Keratinocyte (primary cell): ENCODE measurements at regions not wholly inside any gene's neighbourhood (a gene's known extent, or its start where the extent isn't known, plus 50 kb on each side); places are given as distances from the start of the nearest gene placed in this dataset.

Experiments
- DNase-seq: peaks from one replicate; pipeline ENCODE4 v3.0.0-alpha.2; 2011; ENCODE audit warnings: low read depth, missing footprints, low spot score
- FAIRE-seq: peaks from 2 replicates; lab custom pipeline; 2011; peaks lifted over from hg19 to GRCh38; lab: Jason Lieb, UNC
- H2AFZ ChIP-seq: 2 replicates; pipeline ENCODE4 v1.6.0; 2012; ENCODE audit warnings: low read length, control low read depth, inconsistent platforms; ENCODE audit not compliant: control insufficient read depth
- H3K27ac ChIP-seq: 2 replicates; pipeline ENCODE4 v1.5.1; 2011; ENCODE audit warnings: low read length; ENCODE audit not compliant: control insufficient read depth, insufficient read depth
- H3K27me3 ChIP-seq: 3 replicates; pipeline ENCODE4 v1.6.0; 2011; ENCODE audit warnings: low read length; ENCODE audit not compliant: control insufficient read depth, insufficient read depth; ENCODE audit errors: extremely low read depth
- H3K36me3 ChIP-seq, 2 experiments: 2 replicates in 1 of 2; 3 replicates in 1 of 2; pipeline ENCODE4 v1.5.1; 2011; ENCODE audit warnings: low read length in 2 of 2, mild to moderate bottlenecking in 1 of 2; ENCODE audit not compliant: control insufficient read depth in 2 of 2, insufficient read depth in 2 of 2; ENCODE audit errors: extremely low read depth in 1 of 2
- H3K4me1 ChIP-seq: 3 replicates; pipeline ENCODE4 v1.5.1; 2011; ENCODE audit warnings: low read length; ENCODE audit not compliant: control insufficient read depth, insufficient read depth; ENCODE audit errors: extremely low read depth
- H3K4me2 ChIP-seq: 3 replicates; pipeline ENCODE4 v1.6.0; 2011; ENCODE audit warnings: low read depth, low read length; ENCODE audit not compliant: control insufficient read depth, insufficient read depth; ENCODE audit errors: extremely low read depth
- H3K4me3 ChIP-seq, 3 experiments: fragments of 200-600 bp in 1 of 3; sonication (generic) in 1 of 3; 2 replicates in 2 of 3; 3 replicates in 1 of 3; pipeline ENCODE4 v1.5.1; 2011 to 2016; ENCODE audit warnings: low read length in 3 of 3, mild to moderate bottlenecking in 3 of 3, control low read depth in 2 of 3, inconsistent platforms in 1 of 3, low read depth in 1 of 3, mixed read lengths in 1 of 3, mixed run types in 1 of 3, moderate library complexity in 1 of 3; ENCODE audit not compliant: control insufficient read depth in 2 of 3, insufficient read depth in 2 of 3; ENCODE audit errors: extremely low read depth in 1 of 3
- H3K79me2 ChIP-seq: 2 replicates; pipeline ENCODE4 v1.6.0; 2012; ENCODE audit warnings: low read length; ENCODE audit not compliant: control insufficient read depth, insufficient read depth
- H3K9ac ChIP-seq: 3 replicates; pipeline ENCODE4 v1.6.0; 2011; ENCODE audit warnings: low read length; ENCODE audit not compliant: control insufficient read depth, insufficient read depth; ENCODE audit errors: extremely low read depth
- H3K9me1 ChIP-seq: 3 replicates; pipeline ENCODE4 v1.6.0; 2011; ENCODE audit warnings: low read length; ENCODE audit not compliant: control insufficient read depth, insufficient read depth; ENCODE audit errors: extremely low read depth
- H3K9me3 ChIP-seq: 2 replicates; pipeline ENCODE4 v1.5.1; 2012; ENCODE audit warnings: low read depth, low read length; ENCODE audit not compliant: control insufficient read depth
- H4K20me1 ChIP-seq: 3 replicates; pipeline ENCODE4 v1.6.0; 2011; ENCODE audit warnings: low read length; ENCODE audit not compliant: control insufficient read depth, insufficient read depth; ENCODE audit errors: extremely low read depth
- EZH2 ChIP-seq: IDR thresholded peaks from one replicate; pipeline ENCODE4 v1.6.1; 2012; ENCODE audit warnings: inconsistent platforms, mild to moderate bottlenecking, low read length, moderate library complexity
- dilution Hi-C: fragments of 300-500 bp; cut with MboI; formaldehyde crosslinking; loops from one replicate; pipeline ENCODE4 v1.7.0; 2020; ENCODE audit warnings: low sequenced_read_pairs; ENCODE audit not compliant: extremely low pct_ligation_motif_present
- TF ChIP-seq, protein P1 (sequence below), 3 experiments: IDR thresholded peaks in 1 of 3; conservative IDR thresholded peaks in 1 of 3; optimal IDR thresholded peaks in 1 of 3; 2 replicates in 2 of 3; 3 replicates in 1 of 3; pipeline versions ENCODE3 to v1.5.1; 2011; ENCODE audit warnings: low read length in 3 of 3, mild to moderate bottlenecking in 3 of 3, moderate library complexity in 2 of 3, control low read depth in 1 of 3, inconsistent platforms in 1 of 3; ENCODE audit not compliant: insufficient read depth in 2 of 3; ENCODE audit errors: extremely low read depth in 1 of 3

DNA sequence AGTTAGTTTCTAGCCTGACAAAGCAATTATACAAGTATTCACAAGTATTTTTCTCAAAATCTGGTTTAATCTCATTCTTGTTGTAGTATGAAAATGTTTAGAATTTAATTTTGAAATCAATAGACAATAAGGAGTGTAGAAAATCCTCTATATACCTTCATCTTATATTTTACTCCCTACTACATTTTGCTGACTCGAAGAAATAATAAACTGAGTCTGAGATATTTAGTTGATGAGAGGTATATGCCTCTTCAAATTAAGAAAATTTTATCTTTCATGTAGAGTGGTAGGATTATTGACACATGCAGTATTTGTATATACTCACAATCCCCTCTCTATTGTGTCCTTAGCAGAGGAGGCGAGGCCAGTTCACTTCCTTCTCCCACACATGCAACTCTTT lies 477.7 kb downstream of the MAN2A1 start:
- Histone ChIP-seq H3K4me2 (no peak overlapping the region), H3K27ac (no peak overlapping the region), H4K20me1 (no peaks in the 10 kb centered on the region), H3K4me1 (no peaks in the 10 kb centered on the region), H3K9me3 (no peaks in the 10 kb centered on the region), H3K36me3 (no peaks in the 10 kb centered on the region), H3K4me3 (no peak overlapping the region), H3K27me3 (no peaks in the 10 kb centered on the region), H3K9me1 (no peaks in the 10 kb centered on the region), H2AFZ (no peak overlapping the region), H3K9ac (no peak overlapping the region), H3K79me2 (no peaks in the 10 kb centered on the region)
- no peak for DNase-seq
- TF ChIP-seq, protein P1, sequence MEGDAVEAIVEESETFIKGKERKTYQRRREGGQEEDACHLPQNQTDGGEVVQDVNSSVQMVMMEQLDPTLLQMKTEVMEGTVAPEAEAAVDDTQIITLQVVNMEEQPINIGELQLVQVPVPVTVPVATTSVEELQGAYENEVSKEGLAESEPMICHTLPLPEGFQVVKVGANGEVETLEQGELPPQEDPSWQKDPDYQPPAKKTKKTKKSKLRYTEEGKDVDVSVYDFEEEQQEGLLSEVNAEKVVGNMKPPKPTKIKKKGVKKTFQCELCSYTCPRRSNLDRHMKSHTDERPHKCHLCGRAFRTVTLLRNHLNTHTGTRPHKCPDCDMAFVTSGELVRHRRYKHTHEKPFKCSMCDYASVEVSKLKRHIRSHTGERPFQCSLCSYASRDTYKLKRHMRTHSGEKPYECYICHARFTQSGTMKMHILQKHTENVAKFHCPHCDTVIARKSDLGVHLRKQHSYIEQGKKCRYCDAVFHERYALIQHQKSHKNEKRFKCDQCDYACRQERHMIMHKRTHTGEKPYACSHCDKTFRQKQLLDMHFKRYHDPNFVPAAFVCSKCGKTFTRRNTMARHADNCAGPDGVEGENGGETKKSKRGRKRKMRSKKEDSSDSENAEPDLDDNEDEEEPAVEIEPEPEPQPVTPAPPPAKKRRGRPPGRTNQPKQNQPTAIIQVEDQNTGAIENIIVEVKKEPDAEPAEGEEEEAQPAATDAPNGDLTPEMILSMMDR (optimal IDR thresholded peaks at IDR 0.05 in 1 of 3, IDR thresholded peaks at IDR 0.05 in 1 of 3, conservative IDR thresholded peaks at IDR 0.05 in 1 of 3; ENCODE audit: extremely low read depth in 1 of 3, insufficient read depth in 2 of 3, low read length in 3 of 3) = no peak
- TF ChIP-seq EZH2 = no peak
- no peak for FAIRE-seq
- dilution Hi-C loops = no loop called here

DNA sequence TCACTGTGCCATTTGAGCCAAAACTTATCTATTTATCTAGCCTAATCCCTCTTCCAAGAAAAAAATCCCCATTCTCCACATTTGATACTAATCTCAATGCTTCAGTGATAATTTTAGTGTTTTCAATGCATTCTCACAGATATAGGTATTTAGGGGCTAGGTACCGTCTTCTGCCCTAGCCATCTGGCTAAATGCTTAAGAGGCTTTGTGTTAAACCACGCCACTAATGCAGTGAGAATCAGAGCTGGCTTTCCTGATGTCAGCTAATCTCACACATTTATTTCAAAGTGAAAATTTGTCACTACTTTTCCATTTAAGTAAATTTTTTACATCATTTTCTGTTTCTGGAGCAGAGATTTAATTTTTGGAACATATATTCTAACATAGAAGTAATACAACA lies 479.7 kb downstream of the MAN2A1 start:
- Histone ChIP-seq H3K4me3 (no peak overlapping the region), H3K9me1 (no peaks in the 10 kb centered on the region), H3K27ac (no peak overlapping the region), H3K9ac (no peak overlapping the region), H3K9me3 (no peaks in the 10 kb centered on the region), H3K36me3 (no peaks in the 10 kb centered on the region), H3K79me2 (no peaks in the 10 kb centered on the region), H4K20me1 (no peaks in the 10 kb centered on the region), H3K27me3 (no peaks in the 10 kb centered on the region), H3K4me1 (no peaks in the 10 kb centered on the region), H2AFZ (no peak overlapping the region), H3K4me2 (no peak overlapping the region)
- no peak for FAIRE-seq
- DNase-seq = no peak
- dilution Hi-C loops = no loop called here
- TF ChIP-seq, protein P1 (optimal IDR thresholded peaks at IDR 0.05 in 1 of 3, IDR thresholded peaks at IDR 0.05 in 1 of 3, conservative IDR thresholded peaks at IDR 0.05 in 1 of 3; ENCODE audit: extremely low read depth in 1 of 3, insufficient read depth in 2 of 3, low read length in 3 of 3) = no peak
- TF ChIP-seq EZH2 = no peak
